Small intestine (tissue), 7 donors: ENCODE measurements at regions not wholly inside any gene's neighbourhood (a gene's known extent, or its start where the extent isn't known, plus 50 kb on each side); places are given as distances from the start of the nearest gene placed in this dataset.

Source experiments
- DNase-seq, 2 donors: peaks; one replicate each; pipeline versions ENCODE4 v3.0.0 to v3.0.0-alpha.2; 2013
- FAIRE-seq: peaks from 2 replicates; lab custom pipeline; 2012; peaks lifted over from hg19 to GRCh38; lab: Jason Lieb, UNC
- H3K27ac ChIP-seq, 3 donors: one replicate each; pipeline ENCODE4 v1.5.1; 2013; ENCODE audit warnings: low read length in 2 of 3, mild to moderate bottlenecking in 2 of 3, control low read depth in 1 of 3, inconsistent platforms in 1 of 3, low read depth in 1 of 3, moderate library complexity in 1 of 3
- H3K27me3 ChIP-seq, 3 donors: one replicate each; pipeline ENCODE4 v1.6.1; 2013; ENCODE audit warnings: low read length in 3 of 3, inconsistent platforms in 1 of 3; ENCODE audit not compliant: control insufficient read depth in 3 of 3, insufficient read depth in 3 of 3
- H3K36me3 ChIP-seq, 3 donors: one replicate each; pipeline ENCODE4 v1.6.1; 2013; ENCODE audit warnings: low read length in 3 of 3, inconsistent platforms in 1 of 3, low read depth in 1 of 3, mild to moderate bottlenecking in 1 of 3, moderate library complexity in 1 of 3; ENCODE audit not compliant: control insufficient read depth in 3 of 3, insufficient read depth in 2 of 3
- H3K4me1 ChIP-seq, 3 donors: one replicate each; pipeline ENCODE4 v1.6.1; 2013; ENCODE audit warnings: low read length in 2 of 3, inconsistent platforms in 1 of 3, low read depth in 1 of 3, mild to moderate bottlenecking in 1 of 3, moderate library complexity in 1 of 3; ENCODE audit not compliant: control insufficient read depth in 3 of 3, insufficient read depth in 2 of 3
- H3K4me3 ChIP-seq, 3 donors: one replicate each; pipeline ENCODE4 v1.5.1; 2013; ENCODE audit warnings: low read length in 3 of 3, control low read depth in 1 of 3, inconsistent platforms in 1 of 3, low read depth in 1 of 3, mild to moderate bottlenecking in 1 of 3, moderate library complexity in 1 of 3
- H3K9me3 ChIP-seq, 2 donors: one replicate each; pipeline ENCODE4 v1.6.1; 2013; ENCODE audit warnings: low read depth in 1 of 2, low read length in 1 of 2; ENCODE audit not compliant: control insufficient read depth in 2 of 2, insufficient read depth in 1 of 2
- WGBS, 3 donors: extraction: QIAGEN DNeasy Blood & Tissue Kit; methylation state at CpG; one replicate each; pipeline ENCODE4 v1.1.7; 2013; 5-methylcytosine and 5-hydroxymethylcytosine counted together
- donor health status: healthy with polysubstance abuse.
- donor health status: control.
- donor health status: control.
- donor health status: Bipolar disorder and iron deficiency.
- donor health status: healthy.

- WGBS, 3 donors = 34 to 76% (median 59%) methylated on average over 28 to 36 of the region's 36 CpGs
- H3K27ac ChIP-seq = peak overlapping the region in 1 of 3 donors; percentile 38
- H3K36me3 ChIP-seq = no peaks in the 10 kb centered on the region
- peaks cover 0 to 3% (median 0%) of the 10 kb centered on the region in 3 donors for H3K4me1 ChIP-seq
- no peaks in the 10 kb centered on the region for H3K27me3 ChIP-seq
- DNase-seq = peak in 1 of 2 donors; percentile 15
- no peak overlapping the region for H3K4me3 ChIP-seq
- FAIRE-seq = no peak
- no peaks in the 10 kb centered on the region for H3K9me3 ChIP-seq
These were observed 392.4 kb upstream of the PROK2 start for GRCh38 chr3:72177075-72178050.

- WGBS, 3 donors = 76 to 88% (median 78%) methylated on average over 8 of the region's 8 CpGs
- Histone ChIP-seq H3K9me3 (no peaks in the 10 kb centered on the region), H3K36me3 (no peaks in the 10 kb centered on the region), H3K4me1 (peaks cover 0 to 3% (median 0%) of the 10 kb centered on the region in 3 donors), H3K27me3 (no peaks in the 10 kb centered on the region), H3K27ac (peak overlapping the region in 1 of 3 donors; percentile 38), H3K4me3 (no peak overlapping the region)
- DNase-seq = no peak
- no peak for FAIRE-seq
These were observed 391.6 kb upstream of the PROK2 start for GRCh38 chr3:72176537-72177041.

GRCh38 chr3:72175296-72175858 is 390.4 kb upstream of the PROK2 start:
- DNase-seq (no peak), FAIRE-seq (no peak)
- Histone ChIP-seq H3K27ac (no peak overlapping the region), H3K9me3 (no peaks in the 10 kb centered on the region), H3K4me1 (peaks cover 0 to 3% (median 0%) of the 10 kb centered on the region in 3 donors), H3K27me3 (no peaks in the 10 kb centered on the region), H3K36me3 (no peaks in the 10 kb centered on the region), H3K4me3 (no peak overlapping the region)
- 93 to 94% (median 93%) methylated on average over 6 of the region's 6 CpGs for WGBS, 3 donors

GRCh38 chr3:72174890-72175289 is 389.9 kb upstream of the PROK2 start:
- Histone ChIP-seq H3K4me1 (peaks cover 0 to 3% (median 0%) of the 10 kb centered on the region in 3 donors), H3K27me3 (no peaks in the 10 kb centered on the region), H3K4me3 (no peak overlapping the region), H3K27ac (no peak overlapping the region), H3K9me3 (no peaks in the 10 kb centered on the region), H3K36me3 (no peaks in the 10 kb centered on the region)
- FAIRE-seq (no peak), DNase-seq (no peak)
- 75 to 89% (median 77%) methylated on average over 5 of the region's 5 CpGs for WGBS, 3 donors

GRCh38 chr3:72174040-72174439 is 389.1 kb upstream of the PROK2 start:
- WGBS, 3 donors = 43 to 67% (median 64%) methylated on average over 3 of the region's 3 CpGs
- no peaks in the 10 kb centered on the region for H3K36me3 ChIP-seq
- H3K27me3 ChIP-seq = no peaks in the 10 kb centered on the region
- DNase-seq (no peak), FAIRE-seq (no peak)
- H3K27ac ChIP-seq = peak overlapping the region in 1 of 3 donors; percentile 19
- peaks cover 0 to 3% (median 0%) of the 10 kb centered on the region in 3 donors for H3K4me1 ChIP-seq
- peaks cover 0 to under 1% of the 10 kb centered on the region in 2 donors for H3K9me3 ChIP-seq
- no peak overlapping the region for H3K4me3 ChIP-seq

- WGBS, 3 donors = 70 to 87% (median 84%) methylated on average over 10 of the region's 10 CpGs
- Histone ChIP-seq H3K4me3 (no peak overlapping the region), H3K9me3 (peaks cover 0 to 6% of the 10 kb centered on the region in 2 donors), H3K36me3 (no peaks in the 10 kb centered on the region), H3K27ac (peak overlapping the region in 1 of 3 donors; percentile 2), H3K27me3 (no peaks in the 10 kb centered on the region), H3K4me1 (peaks cover 0 to 1% (median 0%) of the 10 kb centered on the region in 3 donors)
- no peak for FAIRE-seq
- DNase-seq = no peak
These were observed 387.0 kb upstream of the PROK2 start for GRCh38 chr3:72171946-72172345.

GRCh38 chr3:72171463-72171881 is 386.5 kb upstream of the PROK2 start:
- DNase-seq (no peak), FAIRE-seq (no peak)
- H3K9me3 ChIP-seq = peaks cover 0 to 6% of the 10 kb centered on the region in 2 donors
- 52 to 85% (median 81%) methylated on average over 6 of the region's 6 CpGs for WGBS, 3 donors
- no peaks in the 10 kb centered on the region for H3K4me1 ChIP-seq
- H3K36me3 ChIP-seq = no peaks in the 10 kb centered on the region
- peak overlapping the region in 1 of 3 donors; percentile 2 for H3K27ac ChIP-seq
- H3K27me3 ChIP-seq = no peaks in the 10 kb centered on the region
- no peak overlapping the region for H3K4me3 ChIP-seq
